Activated T-helper 9 cell treated with anti-CD3 and anti-CD28 coated beads, Interleukin-2, amount 50 U/mL, for 16 hours (primary cell): ENCODE measurements at regions not wholly inside any gene's neighbourhood (a gene's known extent, or its start where the extent isn't known, plus 50 kb on each side); places are given as distances from the start of the nearest gene placed in this dataset.

Source experiments
- DNase-seq: peaks from one replicate; pipeline ENCODE4 v3.0.0-alpha.2; 2020; ENCODE audit warnings: low read depth

- DNase-seq = no peak
Observed at GRCh38 chr16:86089991-86090390, 191.0 kb downstream of the IRF8 start.

- no peak for DNase-seq
Observed at GRCh38 chr16:86090461-86091170, 191.7 kb downstream of the IRF8 start.

GRCh38 chr16:86091976-86092375 is 193.0 kb downstream of the IRF8 start:
- DNase-seq = no peak

- no peak for DNase-seq
Observed at GRCh38 chr16:86092586-86093480, 193.9 kb downstream of the IRF8 start.

- DNase-seq = no peak
Observed at GRCh38 chr16:86093801-86094750, 195.1 kb downstream of the IRF8 start.

- no peak for DNase-seq
Observed at GRCh38 chr16:86095131-86095752, 196.3 kb downstream of the IRF8 start.

- DNase-seq = no peak
Observed at GRCh38 chr16:86095906-86096485, 197.0 kb downstream of the IRF8 start.

- no peak for DNase-seq
Observed at GRCh38 chr16:86096850-86097249, 197.9 kb downstream of the IRF8 start.

- DNase-seq = no peak
Observed at GRCh38 chr16:86099326-86099725, 200.4 kb downstream of the IRF8 start.

- DNase-seq = no peak
Observed at GRCh38 chr16:86100205-86101136, 201.5 kb downstream of the IRF8 start.

GRCh38 chr16:86101137-86101896 is 202.4 kb downstream of the IRF8 start:
- no peak for DNase-seq

- no peak for DNase-seq
Observed at GRCh38 chr16:86101897-86102157, 202.9 kb downstream of the IRF8 start.

GRCh38 chr16:86103320-86103719 is 204.4 kb downstream of the IRF8 start:
- DNase-seq = no peak

GRCh38 chr16:86104537-86105048 is 205.6 kb downstream of the IRF8 start:
- no peak for DNase-seq

GRCh38 chr16:86107215-86107825 is 208.4 kb downstream of the IRF8 start:
- no peak for DNase-seq

GRCh38 chr16:86108062-86108461 is 209.1 kb downstream of the IRF8 start:
- DNase-seq = no peak

- no peak for DNase-seq
Observed at GRCh38 chr16:86110134-86110533, 211.2 kb downstream of the IRF8 start.

- DNase-seq = no peak
Observed at GRCh38 chr16:86110726-86111125, 211.8 kb downstream of the IRF8 start.

- DNase-seq = no peak
Observed at GRCh38 chr16:86112178-86112577, 213.2 kb downstream of the IRF8 start.
